Stimulated activated CD4-positive, alpha-beta T cell treated with anti-CD3 and anti-CD28 coated beads, Interleukin-12 subunit alpha, Interleukin-12 subunit beta, amount 100 ng/mL, for 4 hours (primary cell): ENCODE measurements at regions not wholly inside any gene's neighbourhood (a gene's known extent, or its start where the extent isn't known, plus 50 kb on each side); places are given as distances from the start of the nearest gene placed in this dataset.
A peak's percentile ranks its signal among the peaks of the same experiment; 100 is the strongest.
"Not testable (repeated sequence)": the region's sequence is repeated elsewhere in the genome, so short reads cannot be mapped to it uniquely, and the experiment has no call there.

Source experiments
- DNase-seq: peaks from one replicate; pipeline ENCODE4 v3.0.0-alpha.2; 2020

DNA sequence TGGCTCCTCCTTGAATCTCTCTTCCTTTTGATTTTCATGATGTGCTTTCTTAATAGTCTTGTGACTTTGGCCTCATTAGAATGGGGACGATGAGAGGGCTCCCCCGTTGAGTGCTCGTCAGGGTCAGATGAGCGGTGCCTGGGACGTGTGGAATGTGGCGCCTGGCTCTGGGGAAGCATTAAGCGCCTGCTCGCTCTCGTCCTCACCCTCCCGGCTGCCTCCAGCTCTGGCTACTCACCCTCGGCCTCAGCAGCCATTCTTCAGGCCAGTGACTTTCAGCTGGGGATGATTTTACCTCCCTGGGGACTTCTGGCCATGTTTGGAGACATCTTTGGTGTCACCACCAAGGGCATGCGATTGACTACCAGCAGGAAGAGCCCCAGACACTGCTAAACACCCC lies 69.7 kb downstream of the RPS6KA4 start:
- no peak for DNase-seq

DNA sequence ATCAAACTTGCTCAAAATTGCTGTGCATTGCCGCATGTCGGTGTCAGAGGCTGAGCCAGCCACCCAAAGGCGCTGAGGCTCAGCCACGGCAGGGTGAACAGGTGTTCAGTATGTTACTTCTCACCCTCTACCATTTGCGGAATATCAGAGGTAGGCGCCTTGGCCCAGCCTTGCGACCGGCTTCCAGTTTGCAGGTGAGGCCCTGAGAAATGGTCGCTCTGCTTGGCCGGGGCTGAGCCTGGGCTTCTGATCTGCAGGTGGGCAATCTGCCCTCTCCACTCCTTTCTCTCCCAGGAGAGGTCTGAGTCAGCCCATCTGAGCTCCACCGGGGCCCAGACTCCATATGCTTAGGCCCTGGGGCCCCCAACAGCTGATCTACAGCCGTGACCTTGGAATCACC lies 71.0 kb downstream of the RPS6KA4 start:
- DNase-seq: no peak

DNA sequence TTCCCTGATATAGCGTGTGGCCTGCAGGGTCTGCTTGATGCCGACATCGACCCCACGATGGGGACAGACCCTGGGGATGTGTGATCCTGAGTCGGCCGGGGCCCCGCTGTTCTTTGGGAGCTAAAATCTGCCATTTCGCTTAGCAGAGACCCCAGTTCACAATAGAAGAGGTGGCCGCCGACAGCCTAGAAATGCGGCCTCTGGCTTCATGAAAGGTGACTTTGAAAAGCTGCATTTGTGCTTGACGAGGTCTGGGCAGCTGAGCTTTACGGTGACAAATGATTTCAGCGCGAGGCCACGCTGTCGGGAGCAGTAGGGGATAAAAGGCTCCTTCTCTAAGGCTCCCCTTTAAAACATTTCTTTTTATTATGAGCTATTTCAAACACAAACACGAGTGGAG lies 71.7 kb downstream of the RPS6KA4 start:
- DNase-seq: no peak

DNA sequence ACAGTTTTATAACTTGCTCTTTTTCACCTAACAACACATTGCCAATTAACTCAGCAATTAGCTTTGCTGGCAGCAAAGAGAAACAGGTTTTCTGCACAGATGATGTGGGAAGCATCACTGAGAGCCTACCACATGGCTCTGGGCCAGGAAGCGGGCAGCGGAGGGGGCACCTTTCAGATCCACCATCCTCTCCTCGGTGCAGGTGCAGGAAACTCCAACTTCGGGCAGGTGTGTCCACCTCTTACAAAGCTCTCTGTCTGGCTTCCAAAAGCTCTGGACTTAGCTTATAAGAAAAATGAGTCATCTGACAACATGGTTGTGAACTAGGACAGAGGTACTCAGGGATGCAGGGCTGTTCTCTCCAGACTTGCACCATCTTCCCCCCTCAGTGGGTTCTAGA lies 77.0 kb downstream of the RPS6KA4 start:
- no peak for DNase-seq

DNA sequence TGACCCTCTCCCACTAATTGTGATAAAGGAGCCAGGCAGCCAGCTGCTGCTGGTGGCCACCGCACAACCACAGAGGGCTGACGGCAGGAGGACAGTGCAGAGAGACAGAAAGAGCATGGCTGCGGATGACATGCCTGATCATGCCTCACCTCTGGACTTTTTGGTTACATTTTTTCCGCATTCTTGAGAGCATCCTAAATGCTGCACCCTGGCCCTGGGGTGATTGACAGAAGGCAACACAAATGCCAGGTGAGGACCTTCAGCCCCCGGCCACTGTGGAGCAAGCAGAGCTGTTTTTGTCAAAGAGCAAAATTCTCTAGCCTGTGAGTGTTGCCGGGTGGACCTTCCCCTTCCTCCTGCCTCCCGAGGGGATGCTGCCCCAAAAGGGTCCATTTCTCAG lies 78.5 kb downstream of the RPS6KA4 start:
- no peak for DNase-seq

DNA sequence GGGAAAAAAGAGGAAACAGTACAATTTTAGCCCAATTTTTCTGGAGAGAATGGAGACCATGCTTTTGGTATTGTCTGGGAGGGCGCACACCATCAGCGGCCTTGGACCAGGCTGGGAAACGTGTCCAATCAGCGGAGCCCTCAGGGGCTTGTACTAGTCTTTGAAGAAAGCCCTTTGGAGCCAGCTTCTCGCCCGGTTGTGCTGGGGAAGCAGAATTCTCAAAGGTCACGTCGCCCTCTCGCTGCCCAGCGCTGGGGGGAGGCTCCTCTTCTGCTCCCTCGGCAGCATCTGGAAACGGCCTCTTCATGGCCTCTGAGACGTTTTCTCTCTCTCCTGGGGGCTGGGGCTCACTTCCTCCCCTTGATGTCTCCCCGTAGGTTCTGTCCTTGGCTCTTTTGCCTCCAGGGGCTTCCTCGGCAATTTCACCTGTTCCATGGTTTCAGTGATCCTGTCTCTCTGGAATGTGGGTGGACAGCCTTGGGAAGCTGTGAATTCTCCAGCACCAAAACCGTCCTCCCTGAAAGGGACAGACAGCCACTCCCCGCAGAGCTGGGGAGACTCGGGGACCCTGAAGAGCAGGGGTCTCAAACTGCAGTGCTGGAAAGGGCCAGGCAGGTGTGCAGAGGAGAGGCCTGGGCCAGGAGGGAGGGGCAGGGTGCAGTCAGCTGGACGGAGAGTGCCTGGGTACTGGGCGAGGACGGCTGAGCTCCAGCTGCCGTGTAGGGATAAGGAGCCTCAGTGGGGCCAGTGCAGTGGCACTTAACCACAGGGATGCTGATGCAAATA lies 80.2 kb downstream of the RPS6KA4 start:
- DNase-seq: no peak

DNA sequence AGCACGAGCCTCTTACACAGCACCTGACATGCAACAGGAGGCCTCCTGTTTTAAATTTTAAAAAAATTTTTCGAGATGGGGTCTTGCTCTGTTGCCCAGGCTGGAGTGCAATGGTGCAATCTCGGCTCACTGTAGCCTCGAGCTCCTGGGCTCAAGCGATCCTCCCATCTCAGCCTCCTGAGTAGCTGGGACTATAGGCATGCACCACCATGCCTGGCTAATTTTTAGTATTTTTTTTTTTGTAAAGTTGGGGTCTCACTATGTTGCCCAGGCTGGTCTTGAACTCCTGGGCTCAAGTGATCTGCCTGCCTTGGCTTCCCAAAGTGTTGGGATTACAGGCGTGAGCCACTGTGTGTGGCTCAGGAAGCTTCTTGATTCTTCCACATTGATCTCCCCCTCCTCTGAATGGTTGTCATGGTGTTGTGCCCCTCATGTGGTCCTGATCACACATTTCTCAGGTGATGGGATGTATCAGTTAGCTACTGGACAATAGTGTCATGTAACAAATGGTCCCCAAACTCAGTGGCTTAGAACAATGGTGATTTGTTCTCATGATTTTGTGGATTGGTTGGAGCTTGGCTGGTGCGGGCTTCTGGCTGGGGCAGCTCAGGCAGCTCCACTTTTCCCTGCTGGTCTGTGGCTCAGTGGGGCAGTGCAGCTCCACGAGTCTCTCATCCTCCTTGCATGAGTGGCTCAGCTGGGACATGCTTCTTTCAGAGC lies 81.0 kb downstream of the RPS6KA4 start:
- not testable (repeated sequence) for DNase-seq

DNA sequence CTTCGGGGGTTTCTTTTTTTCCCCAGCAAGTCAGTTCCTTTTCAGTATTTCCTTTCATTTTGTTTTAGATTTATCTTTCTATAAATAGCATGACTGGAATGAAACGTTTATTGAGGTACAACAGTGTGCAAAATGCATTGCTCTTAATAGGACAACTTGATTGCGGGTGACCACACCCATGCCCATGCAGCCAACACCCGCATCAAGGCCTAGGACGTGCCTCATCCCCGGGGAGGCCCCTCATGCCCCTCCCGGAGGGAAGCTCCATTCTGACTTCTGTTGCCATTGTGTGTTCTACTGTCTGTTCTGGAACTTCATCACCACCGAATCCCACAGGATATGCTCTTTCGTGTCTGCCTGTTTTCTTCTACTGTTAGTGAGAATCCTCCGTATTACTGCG lies 82.2 kb downstream of the RPS6KA4 start:
- no peak for DNase-seq

DNA sequence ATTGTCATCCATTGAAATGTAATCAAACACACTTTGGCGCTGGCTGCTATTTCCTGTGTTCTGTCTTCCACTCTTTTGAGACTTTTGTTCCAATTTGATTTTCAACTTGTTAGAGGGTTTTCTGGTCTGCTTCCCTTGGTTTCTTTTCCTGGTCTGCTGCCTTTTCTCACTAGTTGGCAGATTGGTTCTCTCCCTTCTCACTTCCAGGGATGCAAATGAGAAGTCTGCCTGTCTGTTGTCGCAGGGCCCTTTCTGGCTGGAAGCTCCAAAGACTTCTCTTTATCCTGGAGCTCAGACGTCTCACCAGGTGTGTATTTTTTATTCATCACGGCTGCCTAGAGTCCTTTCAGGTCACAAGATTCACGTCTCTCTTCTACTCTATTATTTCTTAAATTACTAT lies 84.0 kb downstream of the RPS6KA4 start:
- no peak for DNase-seq

DNA sequence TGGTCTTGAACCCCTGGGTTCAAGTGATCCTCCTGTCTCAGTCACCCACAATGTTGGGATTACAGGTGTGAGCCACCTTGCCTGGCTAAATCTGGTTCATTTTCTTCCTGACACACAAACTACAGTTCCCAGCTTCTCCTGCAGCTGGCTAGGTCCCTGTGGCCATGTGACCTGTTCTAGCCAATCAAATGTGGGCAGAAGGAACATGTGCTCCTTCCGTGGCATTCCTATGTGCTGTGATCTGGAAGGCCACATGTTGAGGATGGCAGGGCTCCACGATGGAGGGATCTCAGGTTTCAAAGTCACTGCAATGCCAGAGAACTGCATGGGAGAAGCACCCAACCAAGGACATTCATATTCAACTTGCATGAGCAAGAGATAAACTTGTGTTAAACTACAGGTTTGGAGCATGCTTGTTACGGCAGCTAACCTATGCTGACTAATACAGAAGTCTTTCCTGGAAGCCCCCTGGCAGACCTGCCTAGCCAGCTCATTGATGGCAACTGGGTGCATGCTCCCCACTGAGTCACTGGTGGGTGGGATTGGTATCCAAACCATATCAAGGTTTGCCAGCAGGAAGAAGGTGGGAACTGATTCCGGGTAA lies 86.0 kb downstream of the RPS6KA4 start:
- no peak for DNase-seq

DNA sequence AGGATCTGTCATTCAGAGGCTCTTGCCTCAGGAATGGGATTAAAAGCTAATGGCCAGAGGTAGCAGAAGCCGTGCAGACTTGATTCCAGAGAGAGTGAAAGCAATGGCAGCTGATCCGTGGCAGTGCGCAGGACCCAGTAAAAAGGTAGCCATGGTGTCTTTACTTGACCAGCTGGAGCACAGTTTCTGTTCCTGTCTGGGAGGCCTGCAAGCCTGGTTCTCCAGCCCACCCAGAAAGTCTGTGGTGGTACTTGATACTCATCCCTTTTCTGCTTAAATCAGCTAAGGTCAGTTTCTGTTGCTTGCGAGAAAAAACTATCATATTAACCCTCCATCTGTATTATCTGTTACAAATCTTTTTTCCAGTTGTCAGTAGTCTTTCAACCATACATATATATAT lies 86.7 kb downstream of the RPS6KA4 start:
- no peak for DNase-seq

DNA sequence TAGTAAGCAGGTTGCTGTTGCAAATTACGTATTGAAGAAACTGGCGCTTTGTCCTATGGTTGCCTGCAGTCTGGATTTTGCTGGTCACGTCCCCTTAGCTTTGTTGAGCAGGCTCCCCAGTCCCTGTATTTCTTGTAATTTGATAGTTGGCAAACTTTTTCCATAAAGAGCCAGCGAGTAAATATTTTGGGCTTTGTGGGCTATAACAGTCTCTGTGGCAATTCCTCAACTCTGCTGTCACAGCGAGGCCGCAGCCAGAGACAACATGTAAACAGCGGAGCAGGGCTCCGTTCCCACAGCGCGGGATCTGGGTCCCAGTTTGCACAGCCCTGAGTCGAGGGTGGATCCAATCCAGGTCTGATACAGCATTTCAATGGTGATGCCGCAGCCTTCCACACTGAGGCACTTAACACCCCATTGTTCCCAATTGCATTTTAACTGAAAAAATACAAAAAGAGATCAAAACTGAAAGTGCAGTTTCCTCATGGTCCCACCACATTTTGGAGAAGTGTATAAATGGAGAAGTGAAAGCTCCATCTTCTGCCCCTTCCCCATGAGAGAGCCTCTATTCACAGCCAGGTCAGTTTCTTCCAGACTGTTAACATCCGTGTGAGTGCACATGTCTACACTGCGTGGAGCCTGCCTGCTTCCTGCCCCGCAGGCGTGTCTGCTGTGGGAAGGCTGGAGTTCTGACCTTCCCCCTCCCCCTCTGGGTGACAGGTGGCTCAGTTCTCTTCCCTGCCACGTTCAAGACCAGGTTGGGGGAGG lies 89.1 kb downstream of the RPS6KA4 start:
- no peak for DNase-seq

DNA sequence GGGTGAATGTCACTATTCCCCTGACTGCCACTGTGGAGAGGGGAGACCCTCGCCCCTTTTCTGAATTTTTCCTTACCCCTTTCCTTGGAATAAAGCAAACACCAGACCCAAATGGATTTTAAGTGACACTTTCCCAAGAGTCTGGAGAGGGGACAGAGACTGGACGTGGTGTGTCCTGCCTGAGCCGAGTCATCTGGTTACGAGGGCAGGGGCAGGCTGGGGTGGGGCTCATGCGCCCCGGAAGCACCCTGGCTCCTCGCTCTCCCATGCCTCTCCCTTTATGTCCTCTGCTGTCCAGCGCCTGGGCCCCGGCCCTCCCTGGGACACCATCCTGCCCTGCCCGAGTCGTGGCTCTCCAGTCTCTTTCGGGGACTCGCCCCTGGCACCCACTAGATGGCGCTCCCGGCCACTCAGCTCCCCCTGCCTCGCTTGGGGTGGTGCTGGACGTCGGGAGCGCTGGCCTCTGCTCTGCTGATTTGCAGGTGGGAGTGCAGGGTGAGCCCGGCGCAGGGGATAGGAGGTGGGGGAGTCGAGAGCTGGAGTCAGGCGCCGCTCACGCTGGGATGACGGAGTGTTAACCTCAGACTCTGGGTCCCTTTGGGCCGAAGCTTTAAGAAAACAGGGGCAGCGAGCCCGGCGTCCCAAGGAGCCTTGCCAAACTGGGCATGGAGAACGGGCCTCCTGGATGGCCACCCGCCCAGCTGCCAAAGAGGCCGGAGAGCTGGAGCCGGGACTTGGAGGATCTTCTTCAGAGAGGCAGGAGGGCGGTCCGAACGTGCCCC lies 89.8 kb downstream of the RPS6KA4 start:
- peak; percentile 69 for DNase-seq

DNA sequence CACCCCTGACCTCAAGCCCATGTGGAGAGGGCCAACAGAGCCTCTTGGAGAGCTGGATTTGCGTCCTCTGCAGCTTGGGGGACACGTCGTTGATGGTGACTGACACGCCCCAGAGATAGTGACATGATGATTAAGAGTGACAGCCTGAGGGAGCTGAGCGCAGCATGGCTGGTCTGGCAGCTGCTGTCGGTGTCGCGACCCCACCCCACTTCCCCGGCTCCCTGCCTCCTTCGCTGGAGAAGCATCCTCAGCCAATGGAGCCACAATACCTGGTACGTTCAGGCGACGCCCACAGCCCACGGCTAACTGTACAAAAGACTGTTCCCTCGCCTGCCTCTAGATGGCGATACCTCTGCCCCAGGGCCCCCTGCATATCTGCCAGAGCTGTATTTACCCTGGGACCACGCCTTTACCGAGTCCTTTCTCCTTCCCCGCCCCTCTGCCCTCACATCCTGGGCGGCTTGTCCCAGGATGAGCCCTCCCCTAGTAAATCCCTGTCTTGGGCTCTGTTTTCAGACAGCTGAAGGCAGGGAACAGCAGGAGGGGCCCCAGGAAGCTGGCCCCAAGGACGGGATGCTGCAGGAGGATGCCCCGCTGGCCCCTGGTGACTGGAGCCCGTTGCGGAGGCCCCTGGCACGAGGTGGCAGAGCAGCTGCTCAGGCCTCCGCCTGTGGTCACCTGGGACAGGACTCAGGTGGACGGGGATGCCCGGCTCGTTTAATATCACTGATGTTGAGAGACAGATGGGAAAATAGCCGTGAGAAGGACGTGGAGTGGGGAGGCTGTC lies 90.6 kb downstream of the RPS6KA4 start:
- peak; percentile 67 for DNase-seq

DNA sequence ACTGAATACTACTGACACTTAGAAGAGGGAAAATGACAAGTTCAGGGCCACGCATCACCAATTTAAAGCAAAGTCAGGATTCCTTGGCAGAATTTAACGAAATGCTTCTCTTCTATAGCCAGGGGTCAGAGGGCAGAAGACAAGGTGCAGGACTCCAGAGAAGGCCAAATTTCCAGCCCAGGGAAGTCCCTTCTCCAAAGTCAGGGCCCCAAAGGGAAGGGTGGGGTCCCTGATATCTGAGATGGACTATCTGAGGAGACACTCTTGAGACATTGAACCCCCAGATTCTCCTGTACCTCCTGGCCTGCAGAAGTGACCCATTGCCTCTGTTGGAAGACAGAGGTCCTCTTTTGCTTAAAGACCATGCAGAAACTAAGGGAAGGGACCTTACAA lies 91.2 kb downstream of the RPS6KA4 start:
- DNase-seq: no peak

DNA sequence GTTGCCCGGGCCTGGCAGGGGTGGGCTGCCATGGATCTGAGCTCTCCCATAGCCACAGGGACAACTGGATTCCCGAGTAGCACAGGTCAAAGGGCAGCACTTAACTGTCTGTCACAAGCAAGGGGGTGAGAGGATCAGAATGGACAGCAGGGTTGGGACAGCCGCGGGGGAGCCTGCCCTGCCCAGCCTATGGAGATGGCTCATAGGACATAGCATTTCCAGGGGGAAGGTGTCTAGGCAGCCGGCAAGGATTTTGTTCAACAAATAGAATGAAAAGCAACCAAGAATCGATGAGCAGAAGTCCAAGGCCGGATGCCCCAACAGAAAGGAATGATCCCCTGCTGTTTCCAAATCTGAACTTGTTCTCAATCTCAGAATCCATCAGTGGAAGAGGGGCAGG lies 92.9 kb downstream of the RPS6KA4 start:
- no peak for DNase-seq

DNA sequence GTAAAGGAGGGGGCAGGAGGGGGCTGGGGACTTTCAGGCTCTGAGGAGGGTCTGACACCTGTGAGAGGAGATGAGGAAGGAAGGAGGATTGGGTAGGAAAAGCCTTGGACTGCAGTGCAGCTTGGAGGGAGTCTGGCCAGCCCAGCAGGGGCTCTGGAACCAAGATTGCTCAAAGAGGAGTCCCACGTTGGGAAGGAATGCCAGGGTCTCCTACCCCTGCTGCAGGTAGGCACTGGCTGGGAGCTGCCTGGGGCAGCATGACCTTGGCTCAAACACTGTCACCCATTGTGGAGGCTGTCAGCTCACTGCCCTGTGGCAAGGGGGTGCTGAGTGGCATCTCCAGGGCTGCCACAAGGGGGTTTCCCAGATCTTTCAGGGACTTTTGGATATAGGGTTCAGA lies 94.5 kb downstream of the RPS6KA4 start:
- no peak for DNase-seq

DNA sequence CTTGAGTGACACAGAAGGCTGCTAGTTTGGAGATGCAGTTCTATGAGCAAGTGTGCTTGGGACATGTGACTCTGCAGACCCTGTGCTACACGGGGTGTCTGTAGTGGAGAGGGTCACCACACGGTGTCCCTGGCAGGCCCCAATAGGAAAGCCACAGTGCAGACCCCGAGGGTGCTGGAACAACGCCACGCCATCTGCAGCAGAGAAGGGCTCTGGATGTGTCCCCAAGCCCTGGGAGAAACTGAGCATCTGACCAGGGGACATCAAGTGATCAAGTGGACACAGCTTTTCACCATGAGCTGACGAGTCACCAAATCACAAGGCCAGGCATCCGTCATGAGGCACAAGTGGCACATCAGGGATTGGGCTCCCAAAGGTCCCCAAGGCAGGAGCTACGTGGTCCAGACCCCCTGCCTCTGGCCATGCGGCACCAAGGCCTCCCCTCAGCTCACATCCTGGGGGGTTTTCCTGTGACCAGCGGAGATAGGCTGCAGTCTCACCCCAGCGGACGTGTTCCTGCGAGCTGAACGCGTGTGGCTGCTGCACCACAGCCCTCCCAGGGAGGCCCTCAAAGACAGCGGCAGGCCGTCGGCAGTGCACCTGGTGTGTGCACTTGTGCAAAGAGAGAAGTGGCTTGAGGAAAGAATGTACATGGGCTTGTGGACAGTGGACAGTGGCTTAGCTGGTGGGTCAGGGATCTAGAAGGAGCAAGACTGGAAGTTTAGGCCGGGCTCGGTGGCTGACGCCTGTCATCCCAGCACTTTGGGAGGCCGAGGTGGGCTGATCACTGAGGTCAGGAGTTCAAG lies 96.7 kb downstream of the RPS6KA4 start:
- DNase-seq: no peak

DNA sequence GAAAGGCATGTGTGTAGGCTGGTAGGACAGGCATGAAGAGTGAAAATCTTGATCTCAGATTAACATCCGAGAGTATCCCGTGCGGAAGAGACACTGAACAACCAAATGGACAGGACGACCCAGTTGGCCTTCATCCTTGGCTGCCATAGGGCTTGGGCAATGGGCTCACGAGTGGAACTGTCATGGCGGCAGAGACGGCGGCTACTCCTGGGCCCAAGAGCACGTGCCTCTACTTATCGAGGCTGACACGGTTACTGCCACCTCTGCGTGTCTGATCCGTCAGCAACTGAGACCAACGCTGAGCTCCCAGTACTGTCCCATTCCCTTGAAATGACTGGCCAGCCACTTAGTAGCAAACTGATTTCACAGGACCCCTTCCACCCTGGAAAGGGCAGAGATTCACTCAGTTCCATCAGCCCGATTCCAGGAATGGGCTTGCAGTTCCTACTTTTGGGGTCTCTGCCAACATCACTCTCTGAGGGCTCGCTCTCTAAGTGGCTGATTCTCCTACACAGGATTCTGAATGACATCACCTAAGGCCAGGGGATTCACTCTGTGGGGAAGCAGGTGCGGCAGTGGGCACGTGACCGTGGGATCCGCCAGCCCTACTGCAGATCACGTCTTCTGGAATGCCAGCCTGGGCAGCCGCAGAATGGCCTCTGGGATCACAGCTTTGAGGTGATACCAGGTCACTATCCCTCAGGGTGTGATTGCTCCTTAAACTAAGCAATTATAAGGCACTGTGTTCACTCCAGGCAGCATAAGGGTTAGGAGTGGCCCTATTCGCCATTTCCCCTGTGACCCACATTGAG lies 97.8 kb downstream of the RPS6KA4 start:
- DNase-seq: no peak

DNA sequence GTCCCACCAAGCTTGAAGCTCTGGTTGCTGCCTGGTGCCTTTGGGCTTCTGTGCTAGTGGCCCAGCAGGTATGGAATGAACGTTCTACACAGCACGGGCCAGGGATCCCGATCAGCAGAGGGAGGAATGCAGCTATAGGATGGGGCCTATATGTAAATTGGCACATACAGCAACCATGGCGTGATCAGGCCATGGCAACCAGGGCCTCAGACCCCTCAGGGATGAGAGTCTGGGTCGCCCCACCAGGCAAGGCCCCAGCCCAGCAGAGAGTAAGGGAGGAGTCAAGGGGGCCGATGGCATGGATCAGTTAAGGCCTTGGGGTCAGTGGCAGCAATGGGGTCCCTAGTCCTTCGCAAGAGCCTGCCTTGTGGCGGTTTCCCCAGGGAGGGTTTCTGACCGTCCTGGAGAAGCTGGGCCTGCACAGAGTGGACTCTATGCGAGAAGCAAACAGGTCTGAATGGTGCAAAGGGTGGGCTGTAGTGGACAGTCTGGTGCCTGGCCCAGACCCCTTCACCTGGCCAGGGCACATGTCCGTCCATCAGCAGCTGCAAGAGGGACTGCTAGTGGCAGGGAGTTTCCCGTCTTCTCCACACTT lies 98.2 kb upstream of the SLC22A11 start:
- DNase-seq: no peak
